Heart left ventricle (tissue), 16 donors: ENCODE measurements at regions not wholly inside any gene's neighbourhood (a gene's known extent, or its start where the extent isn't known, plus 50 kb on each side); places are given as distances from the start of the nearest gene placed in this dataset.

Source experiments
- ATAC-seq, 4 donors: fragments of 200-7000 bp; cut with Tn5 transposase; one replicate each; pipeline ENCODE4 v1.9.1; 2020 to 2022; ENCODE audit warnings: moderate library complexity in 4 of 4, mild to moderate bottlenecking in 3 of 4, moderate number of reproducible peaks in 1 of 4
- DNase-seq, 5 donors: peaks; one replicate each; pipeline ENCODE4 v3.0.0-alpha.2; 2020
- H3K27ac ChIP-seq, 12 donors: fragments of 200-600 bp; sonication (generic) in 4 of 12; one replicate each; pipeline versions ENCODE4 v1.5.0 to v1.8.0; 2016 to 2022; ENCODE audit warnings: mild to moderate bottlenecking in 2 of 12
- H3K27me3 ChIP-seq, 9 donors: fragments of 200-600 bp; sonication (generic) in 2 of 9; one replicate each; pipeline versions ENCODE4 v1.5.1 to v1.8.0; 2016 to 2022; ENCODE audit warnings: mild to moderate bottlenecking in 3 of 9
- H3K36me3 ChIP-seq, 9 donors: fragments of 200-600 bp; sonication (generic) in 2 of 9; one replicate each; pipeline versions ENCODE4 v1.5.0 to v1.8.0; 2018 to 2022; ENCODE audit warnings: mild to moderate bottlenecking in 2 of 9
- H3K4me1 ChIP-seq, 12 donors: fragments of 200-600 bp; sonication (generic) in 4 of 12; one replicate each; pipeline versions ENCODE4 v1.5.0 to v1.8.0; 2016 to 2022; ENCODE audit warnings: mild to moderate bottlenecking in 3 of 12
- H3K4me3 ChIP-seq, 12 donors: fragments of 200-600 bp; sonication (generic) in 4 of 12; one replicate each; pipeline versions ENCODE4 v1.5.0 to v1.8.0; 2017 to 2022; ENCODE audit warnings: mild to moderate bottlenecking in 9 of 12, moderate library complexity in 4 of 12
- H3K9me3 ChIP-seq, 12 donors: fragments of 200-600 bp; sonication (generic) in 4 of 12; one replicate each; pipeline versions ENCODE4 v1.5.0 to v1.8.0; 2016 to 2022; ENCODE audit warnings: mild to moderate bottlenecking in 1 of 12
- CTCF ChIP-seq, 12 donors: fragments of 200-600 bp; sonication (generic) in 4 of 12; IDR thresholded peaks; one replicate each; pipeline versions ENCODE4 v1.5.0 to v1.8.0; 2018 to 2022; ENCODE audit warnings: antibody characterized with exemption in 12 of 12, mild to moderate bottlenecking in 5 of 12
- POLR2A ChIP-seq, 2 donors: fragments of 450-650 bp; IDR thresholded peaks; one replicate each; pipeline ENCODE4 v1.6.1; 2017; ENCODE audit warnings: antibody characterized with exemption in 2 of 2, mild to moderate bottlenecking in 2 of 2, moderate library complexity in 2 of 2
- WGBS, 4 donors: extraction: QIAGEN DNeasy Blood & Tissue Kit in 2 of 4; methylation state at CpG; one replicate each; pipeline versions ENCODE4 v1.1.5 to v1.1.7; 2013 to 2018; 5-methylcytosine and 5-hydroxymethylcytosine counted together
- intact Hi-C, 10 donors: fragments of 100-400 bp; cut with DNase I; formaldehyde crosslinking; loops; one replicate each; pipeline versions ENCODE4 v1.11.1 to v1.14.2; 2022
- donor health status: ischemic (EF 13 %, LVEDD 7.1; RV severe dilation, severe dysfunction).
- donor health status: healthy with polysubstance abuse.
- donor health status: DM: no; HTN: yes; CAD: no.
- donor health status: DM: no; HTN: no; CAD: no.
- donor health status: ischemic (EF 25% LVEDD 6.9; RV normal size, moderate dysfunction).
- donor health status: ischemic (EF 25% LVEDD 5.7; RV mildly dilated, moderate dysfunction).
- donor health status: healthy.
- donor health status: DM: yes; HTN: yes; CAD: no.
- donor health status: ischemic (EF 35%, LVEDD 5.7; RV mildly dilated, moderate dysfunction).
- donor health status: nonischemic (EF 11% LVEDD 7.7; RV severe dilation, severe dysfunction).
- donor health status: DM: yes; HTN: yes; CAD: no.
- donor health status: PGD.
- donor health status: ischemic (EF 29% LVEDD 5.4; RV normal size, mild dysfunction).
- donor health status: nonischemic (EF 23%, LVEDD 6.1; RV moderate dilation, normal function).

GRCh38 chrX:121208563-121208962 is 161.2 kb downstream of the GLUD2 start:
- TF ChIP-seq CTCF (IDR thresholded peaks at IDR 0.05) (no peak), POLR2A (IDR thresholded peaks at IDR 0.05) (no peak)
- Histone ChIP-seq H3K27ac (no peak overlapping the region), H3K27me3 (no peaks in the 10 kb centered on the region), H3K36me3 (no peaks in the 10 kb centered on the region), H3K4me3 (no peak overlapping the region), H3K4me1 (no peaks in the 10 kb centered on the region), H3K9me3 (no peaks in the 10 kb centered on the region)
- intact Hi-C loops: no loop called here
- no peak for DNase-seq
- 68 to 94% (median 82%) methylated on average over 2 of the region's 2 CpGs for WGBS, 4 donors
- no peak for ATAC-seq

GRCh38 chrX:121216641-121217374 is 169.4 kb downstream of the GLUD2 start:
- Histone ChIP-seq H3K9me3 (no peaks in the 10 kb centered on the region), H3K36me3 (no peaks in the 10 kb centered on the region), H3K4me1 (no peaks in the 10 kb centered on the region), H3K27ac (no peak overlapping the region), H3K4me3 (no peak overlapping the region), H3K27me3 (no peaks in the 10 kb centered on the region)
- no peak for ATAC-seq
- intact Hi-C loops: no loop called here
- no peak for TF ChIP-seq POLR2A (IDR thresholded peaks at IDR 0.05)
- no peak for TF ChIP-seq CTCF (IDR thresholded peaks at IDR 0.05)
- DNase-seq: no peak
- WGBS, 4 donors: 64 to 93% (median 76%) methylated on average over 2 of the region's 2 CpGs

GRCh38 chrX:121221322-121221977 is 174.0 kb downstream of the GLUD2 start:
- WGBS, 4 donors: 54 to 75% (median 68%) methylated on average over 3 of the region's 3 CpGs
- TF ChIP-seq POLR2A (IDR thresholded peaks at IDR 0.05) (no peak), CTCF (IDR thresholded peaks at IDR 0.05) (no peak)
- intact Hi-C loops: no loop called here

GRCh38 chrX:121227888-121228287 is 180.5 kb downstream of the GLUD2 start:
- DNase-seq (no peak), ATAC-seq (no peak)
- intact Hi-C loops: no loop called here
- H3K36me3 ChIP-seq: no peaks in the 10 kb centered on the region
- no peaks in the 10 kb centered on the region for H3K4me1 ChIP-seq
- H3K27me3 ChIP-seq: no peaks in the 10 kb centered on the region
- TF ChIP-seq POLR2A (IDR thresholded peaks at IDR 0.05) (no peak), CTCF (IDR thresholded peaks at IDR 0.05) (no peak)
- no peak overlapping the region for H3K27ac ChIP-seq
- WGBS, 4 donors: 46 to 63% (median 50%) methylated on average over 3 of the region's 3 CpGs
- H3K4me3 ChIP-seq: no peak overlapping the region
- no peaks in the 10 kb centered on the region for H3K9me3 ChIP-seq

More at GRCh38 chrX:121221322-121221977, 174.0 kb downstream of the GLUD2 start:
- no peak overlapping the region for H3K27ac ChIP-seq
- H3K27me3 ChIP-seq: no peaks in the 10 kb centered on the region
- H3K9me3 ChIP-seq: no peaks in the 10 kb centered on the region
- DNase-seq (no peak), ATAC-seq (no peak)
- no peaks in the 10 kb centered on the region for H3K36me3 ChIP-seq
- no peak overlapping the region for H3K4me3 ChIP-seq
- H3K4me1 ChIP-seq: no peaks in the 10 kb centered on the region
